ENCODE measurements at regions not wholly inside any gene's neighbourhood (a gene's known extent, or its start where the extent isn't known, plus 50 kb on each side); places are given as distances from the start of the nearest gene placed in this dataset.

GRCh38 chr6:33856655-33857054 is 52.9 kb upstream of the MLN start:
- no peak for DNase-seq (ENCODE audit: low read depth)
- TF ChIP-seq CTCF (IDR thresholded peaks at IDR 0.05; ENCODE audit: control insufficient read depth, insufficient read depth, low read depth, low read length, missing control alignments) = no peak

GRCh38 chr6:33856031-33856590 is 52.3 kb upstream of the MLN start:
- no peak overlapping the region for H3K4me3 ChIP-seq (ENCODE audit: control insufficient read depth, low read depth, low read length)
- no peak for TF ChIP-seq CTCF (IDR thresholded peaks at IDR 0.05; ENCODE audit: control insufficient read depth, insufficient read depth, low read depth, low read length, missing control alignments)
- no peak for DNase-seq (ENCODE audit: low read depth)

More at GRCh38 chr6:33856655-33857054, 52.9 kb upstream of the MLN start:
- no peak overlapping the region for H3K4me3 ChIP-seq (ENCODE audit: control insufficient read depth, low read depth, low read length)

GRCh38 chr6:33854572-33855030 is 50.8 kb upstream of the MLN start:
- no peak for TF ChIP-seq CTCF (IDR thresholded peaks at IDR 0.05; ENCODE audit: control insufficient read depth, insufficient read depth, low read depth, low read length, missing control alignments)
- no peak overlapping the region for H3K4me3 ChIP-seq (ENCODE audit: control insufficient read depth, low read depth, low read length)
- no peak for DNase-seq (ENCODE audit: low read depth)

GRCh38 chr6:33853736-33854135 is 49.9 kb upstream of the MLN start:
- TF ChIP-seq CTCF (IDR thresholded peaks at IDR 0.05; ENCODE audit: control insufficient read depth, insufficient read depth, low read depth, low read length, missing control alignments) = no peak
- no peak for DNase-seq (ENCODE audit: low read depth)
- H3K4me3 ChIP-seq (ENCODE audit: control insufficient read depth, low read depth, low read length) = no peak overlapping the region

Data from AG09309 (cell line).